ENCODE measurements at regions not wholly inside any gene's neighbourhood (a gene's known extent, or its start where the extent isn't known, plus 50 kb on each side); places are given as distances from the start of the nearest gene placed in this dataset.

DNA sequence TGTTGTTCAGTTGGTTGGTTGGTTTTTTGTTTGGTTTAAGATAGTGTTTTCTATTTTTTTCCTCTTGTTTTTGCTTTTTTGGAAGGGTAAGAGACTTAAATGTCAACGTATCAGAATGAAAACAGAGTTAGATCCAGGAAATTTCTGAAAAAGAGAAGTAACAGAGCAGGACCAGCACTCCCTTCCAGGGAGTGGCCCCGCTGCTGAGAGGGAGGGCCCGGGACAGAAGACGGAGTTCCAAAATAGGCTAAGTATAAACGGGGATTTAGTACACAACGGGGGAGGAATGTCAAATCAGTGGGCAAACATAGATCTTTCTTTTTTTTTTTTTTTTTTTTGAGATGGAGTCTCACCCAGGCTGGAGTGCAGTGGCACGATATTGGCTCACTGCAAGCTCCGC is 92.7 kb upstream of the RUFY1 start:
- no peak for TF ChIP-seq POLR2A (IDR thresholded peaks at IDR 0.05; ENCODE audit: low read depth, low read length)
- TF ChIP-seq POLR2AphosphoS5 (IDR thresholded peaks at IDR 0.05; ENCODE audit: low read depth, low read length), result no peak
- no peak for TF ChIP-seq TAF1 (IDR thresholded peaks at IDR 0.05; ENCODE audit: low read depth, low read length)

Data from GM12891 (cell line).